Adipocyte (in vitro differentiated cells): ENCODE measurements at regions not wholly inside any gene's neighbourhood (a gene's known extent, or its start where the extent isn't known, plus 50 kb on each side); places are given as distances from the start of the nearest gene placed in this dataset.

Source experiments
- DNase-seq: peaks from one replicate; pipeline ENCODE4 v3.0.0-alpha.2; 2015; ENCODE audit warnings: low read depth
- H3K27me3 ChIP-seq: replicated peaks from 2 replicates; pipeline ENCODE4 v1.7.0; 2013; ENCODE audit warnings: mild to moderate bottlenecking, low read length, moderate library complexity; ENCODE audit not compliant: control insufficient read depth, insufficient read depth
- H3K36me3 ChIP-seq: 2 replicates; pipeline ENCODE4 v1.7.0; 2013; ENCODE audit warnings: low read length, mild to moderate bottlenecking, moderate library complexity; ENCODE audit not compliant: control insufficient read depth, insufficient read depth, severe bottlenecking
- H3K4me1 ChIP-seq: 2 replicates; pipeline ENCODE4 v1.7.0; 2013; ENCODE audit warnings: mild to moderate bottlenecking, low read length, moderate library complexity; ENCODE audit not compliant: control insufficient read depth, insufficient read depth
- H3K4me3 ChIP-seq: 2 replicates; pipeline ENCODE4 v1.7.0; 2013; ENCODE audit warnings: mild to moderate bottlenecking, low read length, moderate library complexity
- H3K9ac ChIP-seq: 2 replicates; pipeline ENCODE4 v1.7.0; 2013; ENCODE audit warnings: mild to moderate bottlenecking, low read length, moderate library complexity
- H3K9me3 ChIP-seq: 2 replicates; pipeline ENCODE4 v1.7.0; 2013; ENCODE audit warnings: mild to moderate bottlenecking, low read length, moderate library complexity; ENCODE audit not compliant: control insufficient read depth

- DNase-seq, result no peak
- Histone ChIP-seq H3K4me1 (no peaks in the 10 kb centered on the region), H3K9ac (no peak overlapping the region)
These were observed 69.4 kb upstream of the MYT1L start for GRCh38 chr2:2400286-2401038.

GRCh38 chr2:2399396-2399795 is 68.3 kb upstream of the MYT1L start:
- H3K4me1 ChIP-seq, result no peaks in the 10 kb centered on the region
- H3K9me3 ChIP-seq, result no peaks in the 10 kb centered on the region
- no peak for DNase-seq
- no peaks in the 10 kb centered on the region for H3K27me3 ChIP-seq
- no peak overlapping the region for H3K4me3 ChIP-seq
- no peak overlapping the region for H3K9ac ChIP-seq
- H3K36me3 ChIP-seq, result no peaks in the 10 kb centered on the region

More at GRCh38 chr2:2400286-2401038, 69.4 kb upstream of the MYT1L start:
- Histone ChIP-seq H3K4me3 (no peak overlapping the region), H3K27me3 (no peaks in the 10 kb centered on the region), H3K9me3 (peaks cover 9% of the 10 kb centered on the region), H3K36me3 (no peaks in the 10 kb centered on the region)

GRCh38 chr2:2392332-2392731 is 61.3 kb upstream of the MYT1L start:
- Histone ChIP-seq H3K27me3 (no peaks in the 10 kb centered on the region), H3K9ac (no peak overlapping the region), H3K4me1 (no peaks in the 10 kb centered on the region), H3K36me3 (no peaks in the 10 kb centered on the region), H3K9me3 (peaks cover 7% of the 10 kb centered on the region), H3K4me3 (no peak overlapping the region)
- DNase-seq, result no peak

- no peak overlapping the region for H3K4me3 ChIP-seq
- H3K4me1 ChIP-seq, result no peaks in the 10 kb centered on the region
- H3K9ac ChIP-seq, result no peak overlapping the region
- no peaks in the 10 kb centered on the region for H3K36me3 ChIP-seq
- no peak for DNase-seq
- H3K9me3 ChIP-seq, result peaks cover 7% of the 10 kb centered on the region
- H3K27me3 ChIP-seq, result no peaks in the 10 kb centered on the region
These were observed 58.1 kb upstream of the MYT1L start for GRCh38 chr2:2389215-2389614.
